ENCODE measurements at regions not wholly inside any gene's neighbourhood (a gene's known extent, or its start where the extent isn't known, plus 50 kb on each side); places are given as distances from the start of the nearest gene placed in this dataset.
"Not testable (repeated sequence)": the region's sequence is repeated elsewhere in the genome, so short reads cannot be mapped to it uniquely, and the experiment has no call there.

GRCh38 chr12:125852116-125852515 is 786.9 kb downstream of the AACS start:
- DNase-seq: no peak

- DNase-seq: no peak
These were observed 787.4 kb downstream of the AACS start for GRCh38 chr12:125852679-125853078.

GRCh38 chr12:125853670-125854069 is 788.4 kb downstream of the AACS start:
- no peak for DNase-seq

DNA sequence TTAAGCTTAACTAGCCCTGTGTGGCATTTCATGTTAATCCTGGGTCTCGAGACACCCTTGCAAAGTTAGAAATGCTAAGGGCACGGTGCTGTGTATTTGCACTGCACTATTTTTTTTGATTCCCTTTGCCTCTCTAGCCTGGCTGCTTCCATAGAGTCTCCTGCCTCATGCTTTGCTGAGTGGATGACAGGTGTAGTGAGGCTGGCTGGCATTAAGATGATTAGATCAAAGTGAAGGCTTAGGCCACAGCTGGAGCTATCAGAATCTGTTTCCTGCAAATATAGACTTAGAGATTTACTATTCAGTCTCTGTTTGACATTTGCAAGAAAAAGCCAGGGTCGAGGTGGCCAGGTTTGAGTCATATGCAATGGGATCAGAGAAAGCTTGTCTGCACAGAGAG is 791.1 kb downstream of the AACS start:
- no peak for DNase-seq

DNA sequence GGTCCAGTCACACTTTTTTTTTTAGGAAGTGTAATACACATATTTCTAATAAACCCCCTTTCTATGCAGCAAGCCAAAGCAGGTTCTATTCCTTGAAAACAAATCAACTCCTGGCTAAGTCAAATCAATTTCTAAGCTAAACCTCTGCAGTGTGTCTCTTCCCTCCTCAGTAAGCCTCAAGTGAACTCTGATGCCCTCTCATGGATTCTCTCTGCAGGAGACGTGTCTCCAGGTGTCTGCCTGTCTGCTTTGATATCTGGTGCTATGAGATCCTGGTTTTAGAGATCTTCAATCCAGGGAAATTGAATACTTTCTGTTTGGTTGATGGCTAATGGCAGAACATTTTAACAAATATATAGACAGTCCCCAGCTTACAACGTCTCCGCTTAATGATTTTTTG is 791.7 kb downstream of the AACS start:
- DNase-seq: no peak

GRCh38 chr12:125860672-125861288 is 795.5 kb downstream of the AACS start:
- DNase-seq: no peak

DNA sequence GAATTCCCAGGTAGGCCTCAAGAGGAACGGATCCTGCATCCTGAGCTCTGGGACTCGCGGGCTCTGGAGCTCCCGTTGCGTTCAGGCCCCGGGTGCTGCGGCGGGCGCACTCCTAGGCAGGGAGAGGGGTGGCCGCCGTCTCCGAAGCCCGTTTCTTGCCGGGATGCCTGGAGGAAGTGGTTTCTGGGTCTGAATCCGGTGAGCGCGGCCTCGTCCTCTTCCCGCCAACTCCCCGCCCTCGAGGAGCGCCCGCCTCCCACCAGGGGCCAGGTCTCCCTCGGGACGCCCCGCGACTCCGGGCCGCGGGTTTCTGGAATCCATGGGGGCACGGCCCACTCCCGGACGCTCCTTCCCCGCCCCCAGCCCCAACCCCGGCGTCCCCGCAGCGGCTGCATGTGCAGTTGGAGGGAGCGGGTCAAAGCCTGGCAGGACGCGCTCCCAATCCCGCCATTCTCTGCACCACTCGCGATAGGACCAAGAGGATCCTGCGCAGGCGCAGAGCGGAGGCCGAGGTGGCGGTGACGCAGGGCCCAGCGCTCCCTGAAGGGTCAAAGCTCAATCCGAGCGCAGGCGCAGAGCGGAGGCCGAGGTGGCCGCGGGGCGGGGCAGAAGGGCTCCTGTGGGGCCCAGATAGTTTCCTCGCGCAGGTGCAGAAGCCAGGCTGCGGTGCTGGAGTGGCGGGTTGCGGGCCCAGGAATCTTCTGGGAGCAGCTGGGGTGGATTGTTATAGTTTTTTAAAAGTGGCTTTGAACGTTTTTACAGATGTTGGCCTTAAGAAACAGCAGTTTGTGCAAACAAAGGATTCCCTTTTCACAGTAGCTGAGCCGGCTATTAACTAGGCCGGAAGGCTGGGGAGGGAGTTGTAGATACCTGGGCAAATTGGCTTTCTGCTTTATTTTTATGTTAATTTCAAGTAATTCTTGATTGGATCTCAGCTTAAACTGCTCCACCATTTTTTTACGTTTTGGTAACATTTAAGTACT is 796.4 kb downstream of the AACS start:
- DNase-seq: no peak

DNA sequence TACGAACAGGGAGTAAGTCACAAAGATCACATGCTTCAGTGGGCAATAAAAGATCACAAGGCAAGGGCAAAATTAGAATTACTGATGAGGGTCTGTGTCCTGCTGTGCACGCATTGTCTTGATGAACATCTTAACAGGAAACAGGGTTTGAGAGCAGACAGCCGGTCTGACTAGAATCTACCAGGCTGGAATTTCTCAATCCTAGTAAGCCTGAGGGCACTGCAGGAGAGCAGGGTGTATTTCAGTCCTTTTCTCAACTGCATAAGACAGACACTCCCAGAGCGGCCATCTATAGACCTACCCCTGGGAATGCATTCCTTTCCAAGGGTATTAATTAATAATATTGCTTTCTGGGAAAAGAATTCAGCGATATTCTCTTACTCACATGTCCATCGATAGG is 800.0 kb downstream of the AACS start:
- not testable (repeated sequence) for DNase-seq

DNA sequence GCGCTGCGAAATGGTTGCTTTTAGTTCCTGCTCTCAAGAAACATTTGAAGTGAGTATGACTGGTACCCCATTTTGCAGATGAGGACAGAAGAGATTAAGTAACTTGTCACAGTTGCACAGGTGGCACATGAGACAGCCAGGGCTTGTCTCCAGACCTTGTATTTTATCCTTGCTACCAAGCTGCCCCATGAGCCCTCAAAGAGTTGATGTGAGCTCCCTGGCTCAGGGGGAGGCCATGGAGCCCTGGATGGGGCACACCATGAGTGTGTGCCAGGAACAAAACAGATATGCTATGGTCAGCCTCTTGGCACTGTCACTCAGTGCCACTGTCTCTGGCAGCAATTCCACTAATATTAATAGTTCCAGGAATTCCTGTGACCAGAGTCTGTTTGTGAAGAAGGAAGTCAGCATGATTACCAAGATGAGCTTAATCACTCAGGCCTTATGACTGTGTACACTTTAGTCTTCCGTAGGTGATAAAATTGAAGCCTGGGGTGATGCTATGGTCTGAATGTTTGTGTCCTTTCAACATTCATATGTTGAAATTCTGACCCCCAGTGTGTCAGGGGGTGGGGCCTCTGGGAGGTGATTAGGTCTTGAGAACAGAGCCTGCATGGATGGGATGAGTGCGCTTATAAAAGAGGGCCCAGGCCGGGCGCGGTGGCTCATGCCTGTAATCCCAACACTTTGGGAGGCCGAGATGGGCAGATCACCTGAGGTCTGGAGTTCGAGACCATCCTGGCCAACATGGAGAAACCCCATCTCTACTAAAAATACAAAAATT is 806.8 kb downstream of the AACS start:
- no peak for DNase-seq

DNA sequence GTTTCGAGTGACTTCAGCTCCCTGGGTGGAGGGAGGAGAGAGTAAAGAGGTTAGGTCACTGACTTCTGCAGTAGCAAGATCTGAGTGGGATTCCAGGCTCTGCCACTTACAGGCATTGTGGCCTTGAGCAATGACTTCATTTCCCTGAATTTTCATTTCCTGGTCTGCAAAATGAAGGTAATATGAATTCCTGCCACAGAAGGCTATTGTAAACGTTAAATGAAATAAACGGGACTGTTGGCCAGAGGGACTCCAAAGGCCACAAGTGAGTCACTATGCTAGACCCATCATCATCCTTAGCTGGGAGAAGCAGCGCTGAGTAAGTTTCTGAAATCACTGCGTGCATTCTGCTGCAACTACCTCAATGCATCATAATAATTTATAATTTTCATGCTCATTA is 807.8 kb downstream of the AACS start:
- no peak for DNase-seq

DNA sequence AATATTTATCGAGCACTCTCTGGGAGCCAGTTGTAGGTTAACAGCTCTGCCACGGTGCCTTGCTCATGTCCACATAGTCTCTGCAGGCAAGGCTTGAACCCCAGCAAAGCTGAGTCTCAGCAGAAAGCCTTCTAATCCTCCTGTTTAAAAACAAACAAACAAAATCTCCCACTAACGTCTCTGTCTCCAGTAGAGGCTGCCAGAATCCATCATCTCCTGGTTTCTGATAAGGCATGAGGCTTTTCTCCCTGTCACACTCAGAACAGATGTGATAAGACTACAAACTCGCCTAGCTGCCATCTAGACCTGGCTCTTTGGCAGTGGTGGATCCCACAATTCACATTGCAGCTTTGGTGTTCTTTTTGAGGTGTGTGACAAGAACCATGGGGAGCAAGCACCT is 813.2 kb downstream of the AACS start:
- no peak for DNase-seq

DNA sequence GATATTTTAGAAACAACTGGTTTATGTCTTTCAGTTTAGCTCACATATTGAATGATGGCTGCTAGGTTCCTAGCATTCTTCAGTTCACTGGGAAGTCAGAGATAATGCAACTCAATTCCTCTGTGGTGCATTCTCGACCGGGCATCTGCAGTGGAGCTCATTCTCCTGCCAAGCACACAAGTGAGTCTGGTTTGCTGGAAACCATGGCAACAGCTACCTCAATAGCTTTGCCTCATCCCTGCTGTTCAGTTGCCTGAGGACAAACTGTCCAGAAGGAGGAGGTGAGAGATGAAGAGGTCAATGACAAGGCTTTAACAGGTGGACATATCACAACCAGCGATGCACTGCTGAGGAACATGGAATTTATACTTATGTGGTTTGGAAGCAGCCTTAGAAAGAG is 816.9 kb downstream of the AACS start:
- no peak for DNase-seq

- no peak for DNase-seq
These were observed 823.7 kb downstream of the AACS start for GRCh38 chr12:125888921-125889320.

DNA sequence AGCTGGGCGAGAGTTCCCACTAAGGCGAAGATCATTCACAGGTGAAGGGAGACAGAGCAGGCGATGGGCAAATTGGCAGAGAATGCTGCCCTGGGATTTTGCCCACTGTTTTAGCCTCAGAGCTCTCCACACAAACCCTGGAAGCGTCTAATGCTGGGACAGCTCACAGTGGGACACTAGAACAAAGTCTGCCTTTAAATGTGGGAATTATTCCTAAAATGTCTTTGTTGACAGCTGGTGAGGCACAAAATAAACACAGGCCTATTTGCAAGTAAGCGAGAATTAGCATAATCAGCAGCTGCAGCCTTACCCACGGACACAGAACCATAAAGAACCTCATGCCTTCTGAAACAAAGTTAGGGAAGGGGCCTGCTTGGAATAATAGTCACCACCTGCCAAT is 824.5 kb downstream of the AACS start:
- DNase-seq: no peak

DNA sequence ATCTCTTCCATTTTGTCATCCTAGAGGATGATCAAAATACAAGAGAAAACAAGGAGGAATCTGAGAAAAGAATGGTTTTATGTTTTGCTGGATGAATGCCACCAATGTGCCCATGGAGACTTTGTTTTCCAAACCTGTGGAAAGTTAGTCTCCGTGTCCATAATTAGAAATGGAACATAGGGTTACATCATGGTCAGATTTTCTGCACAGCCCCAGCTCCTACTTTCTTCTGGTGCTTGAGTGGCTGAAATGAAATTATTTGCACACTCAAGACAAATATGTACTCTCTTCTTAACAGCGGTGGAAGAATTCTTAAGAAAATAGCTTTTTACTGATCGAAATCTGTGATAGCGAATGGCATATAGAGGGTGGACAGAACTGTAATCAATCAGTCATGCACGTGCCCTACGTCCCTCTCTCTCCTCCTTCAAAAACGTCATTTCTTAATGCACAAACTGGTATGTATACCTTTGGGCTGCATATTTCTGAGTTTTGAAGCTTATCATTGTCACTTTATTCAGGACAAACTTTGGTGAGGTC is 825.2 kb downstream of the AACS start:
- DNase-seq: no peak

DNA sequence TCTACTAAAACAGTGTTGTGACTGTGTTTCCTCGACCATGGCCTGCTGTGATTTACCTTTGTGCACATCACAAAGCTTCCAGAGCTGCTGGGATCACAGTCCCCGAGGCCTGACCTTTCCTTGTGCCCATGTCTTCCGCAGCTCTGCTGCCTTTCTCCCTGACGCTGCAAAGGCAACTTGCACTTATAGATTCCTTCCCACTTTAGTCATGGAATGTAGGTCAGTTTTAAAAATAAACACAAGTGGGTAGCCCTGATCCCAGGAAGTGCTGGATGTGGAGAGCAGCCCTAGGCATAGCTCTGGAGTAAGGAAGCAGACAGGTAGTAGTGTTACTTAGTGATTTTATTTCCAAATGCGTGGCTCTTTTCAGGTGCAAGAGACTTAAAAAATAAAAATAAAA is 825.7 kb downstream of the AACS start:
- no peak for DNase-seq

DNA sequence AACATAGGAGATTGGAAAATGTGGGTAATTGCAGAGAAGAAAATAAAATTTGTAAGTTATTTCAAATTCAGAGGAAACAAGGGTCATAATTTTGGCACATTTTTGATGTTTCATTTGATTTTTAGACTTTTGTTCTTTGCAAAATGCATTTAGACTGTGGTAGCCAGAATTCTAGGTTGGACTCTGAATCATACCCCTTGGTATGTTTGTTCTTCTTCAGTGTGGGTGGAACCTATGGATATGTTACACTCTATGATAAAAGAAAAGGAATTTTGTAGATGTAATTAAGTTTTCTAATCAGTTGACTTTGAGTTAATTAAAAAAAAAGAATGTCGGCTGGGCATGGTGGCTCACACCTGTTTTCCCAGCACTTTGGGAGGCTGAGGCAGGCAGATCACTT is 827.0 kb downstream of the AACS start:
- no peak for DNase-seq

DNA sequence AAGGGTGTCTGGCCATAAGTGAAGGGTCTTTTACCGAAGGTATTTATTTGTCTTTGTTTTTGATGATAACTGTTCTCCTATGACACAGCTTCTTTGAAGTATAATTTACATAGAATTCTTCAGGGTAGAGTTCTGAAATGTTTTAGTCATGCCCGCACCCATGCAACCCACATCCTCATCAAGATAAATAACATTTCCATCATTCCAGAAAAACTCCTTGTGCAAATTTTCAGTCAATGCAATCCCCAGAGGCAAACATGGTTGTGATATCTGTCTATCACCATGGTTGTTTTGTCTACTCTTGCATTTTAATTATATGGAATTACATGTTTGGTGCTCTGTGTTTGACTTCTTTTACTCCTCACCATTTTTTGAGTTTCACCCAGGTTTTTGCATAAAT is 837.8 kb downstream of the AACS start:
- DNase-seq: no peak

DNA sequence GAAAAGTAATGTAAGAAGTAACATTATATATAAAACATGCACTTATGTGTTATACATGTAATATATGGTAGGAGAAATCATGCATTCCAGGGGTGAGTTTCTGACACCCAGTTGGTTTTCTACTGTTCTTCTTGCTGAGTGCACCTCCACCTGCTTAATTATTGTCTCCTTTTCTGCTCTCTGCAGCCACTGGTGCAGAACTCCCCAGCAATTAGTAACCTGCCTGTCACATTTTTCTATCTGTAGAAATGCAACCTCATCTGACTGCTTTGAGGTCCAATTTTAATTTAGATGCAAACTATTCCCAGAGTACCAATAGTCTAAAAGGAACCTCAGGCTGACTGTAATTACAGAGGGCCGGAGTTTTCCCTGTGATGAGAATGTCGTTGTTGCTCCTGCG is 842.1 kb downstream of the AACS start:
- DNase-seq: no peak

GRCh38 chr12:125919856-125920470 is 854.7 kb downstream of the AACS start:
- no peak for DNase-seq

GRCh38 chr12:125922330-125922729 is 857.1 kb downstream of the AACS start:
- no peak for DNase-seq

GRCh38 chr12:125936502-125936901 is 871.3 kb downstream of the AACS start:
- no peak for DNase-seq

DNA sequence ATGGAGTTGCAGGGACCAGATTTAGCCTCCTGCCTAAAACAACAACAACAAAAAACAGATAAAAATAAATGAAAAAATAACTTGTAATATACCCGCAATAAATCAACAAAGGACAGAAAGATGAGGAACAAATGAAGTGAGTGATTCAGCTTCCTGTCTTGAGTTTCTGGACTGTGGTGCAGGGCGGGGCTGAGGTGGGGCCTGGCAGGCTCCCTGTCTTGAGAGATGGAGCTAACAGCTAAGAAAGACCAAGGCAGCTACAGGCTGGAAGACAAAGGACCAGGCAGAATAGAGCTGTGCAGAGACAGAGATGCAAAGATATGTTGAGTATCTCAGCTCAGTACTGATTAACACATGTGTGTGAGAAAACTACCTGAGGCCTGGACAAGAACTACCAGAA is 879.2 kb downstream of the AACS start:
- DNase-seq: no peak

All from activated naive CD4-positive, alpha-beta T cell treated with Interleukin-2 at 50 U/mL for 16 hours (primary cell).